Activated CD4-positive, alpha-beta T cell treated with anti-CD3 and anti-CD28 coated beads for 36 hours (primary cell): ENCODE measurements at regions not wholly inside any gene's neighbourhood (a gene's known extent, or its start where the extent isn't known, plus 50 kb on each side); places are given as distances from the start of the nearest gene placed in this dataset.

Experiments
- ATAC-seq: fragments of 200-7000 bp; cut with Tn5 transposase; one replicate; pipeline ENCODE4 v1.10.0; 2021; ENCODE audit warnings: mild to moderate bottlenecking, moderate library complexity
- CTCF ChIA-PET: fragments of 350-600 bp; sonication (Branson Sonifier 250); formaldehyde crosslinking; loops from one replicate; lab custom pipeline; 2021; ENCODE audit warnings: antibody characterized with exemption; lab: Charles Lee
- POLR2A ChIA-PET: fragments of 350-600 bp; sonication (Branson Sonifier 250); formaldehyde crosslinking; loops from one replicate; lab custom pipeline; 2021; ENCODE audit warnings: antibody characterized with exemption, inconsistent platforms; lab: Charles Lee
- DNase-seq: peaks from one replicate; pipeline ENCODE4 v3.0.0-alpha.2; 2020
- H3K27ac Mint-ChIP-seq: one replicate; pipeline ENCODE4 v1.8.0; 2021; ENCODE audit warnings: mixed read lengths
- H3K27me3 Mint-ChIP-seq: one replicate; pipeline ENCODE4 v1.8.0; 2021; ENCODE audit warnings: mixed read lengths
- H3K36me3 Mint-ChIP-seq: one replicate; pipeline ENCODE4 v1.8.0; 2021; ENCODE audit warnings: low read depth, mixed read lengths
- H3K4me1 Mint-ChIP-seq: one replicate; pipeline ENCODE4 v1.8.0; 2021; ENCODE audit warnings: mixed read lengths
- H3K4me3 Mint-ChIP-seq: one replicate; pipeline ENCODE4 v1.8.0; 2021; ENCODE audit warnings: mild to moderate bottlenecking, moderate library complexity, mixed read lengths
- H3K9me3 Mint-ChIP-seq: one replicate; pipeline ENCODE4 v1.8.0; 2021; ENCODE audit warnings: low read depth, mixed read lengths
- intact Hi-C, 2 experiments: fragments of 100-400 bp; cut with DNase I in 1 of 2; cut with micrococcal nuclease in 1 of 2; formaldehyde crosslinking; loops; one replicate each; pipeline versions ENCODE4 v1.14.2 to v1.15.1; 2022 to 2024; cut with DNase I, micrococcal nuclease

DNA sequence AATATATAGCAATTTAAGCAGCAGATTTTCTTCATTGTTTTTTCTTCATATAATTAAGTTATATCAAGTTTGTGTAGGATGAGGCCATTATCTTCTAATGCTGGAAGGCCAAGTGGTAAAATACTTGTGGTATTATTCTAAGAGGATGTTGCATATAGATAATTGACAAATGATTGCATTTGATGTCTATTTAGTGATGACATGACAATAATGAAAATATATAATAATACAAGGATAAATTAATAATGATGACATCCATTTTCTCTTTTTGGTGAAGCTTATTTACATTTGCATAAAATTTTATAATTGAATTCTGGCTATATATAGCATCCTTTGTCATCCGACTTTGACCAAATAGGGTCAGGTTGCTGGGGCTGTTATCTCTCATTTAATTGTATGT is 195.4 kb upstream of the KCNJ16 start:
- H3K4me3 Mint-ChIP-seq, result no peak overlapping the region
- no peaks in the 10 kb centered on the region for H3K4me1 Mint-ChIP-seq
- H3K9me3 Mint-ChIP-seq, result no peaks in the 10 kb centered on the region
- CTCF ChIA-PET, result no interaction called here
- H3K36me3 Mint-ChIP-seq, result no peaks in the 10 kb centered on the region
- no peak for DNase-seq
- intact Hi-C loops, result no loop called here
- H3K27ac Mint-ChIP-seq, result no peak overlapping the region
- no peak for ATAC-seq
- POLR2A ChIA-PET, result no interaction called here
- no peaks in the 10 kb centered on the region for H3K27me3 Mint-ChIP-seq

DNA sequence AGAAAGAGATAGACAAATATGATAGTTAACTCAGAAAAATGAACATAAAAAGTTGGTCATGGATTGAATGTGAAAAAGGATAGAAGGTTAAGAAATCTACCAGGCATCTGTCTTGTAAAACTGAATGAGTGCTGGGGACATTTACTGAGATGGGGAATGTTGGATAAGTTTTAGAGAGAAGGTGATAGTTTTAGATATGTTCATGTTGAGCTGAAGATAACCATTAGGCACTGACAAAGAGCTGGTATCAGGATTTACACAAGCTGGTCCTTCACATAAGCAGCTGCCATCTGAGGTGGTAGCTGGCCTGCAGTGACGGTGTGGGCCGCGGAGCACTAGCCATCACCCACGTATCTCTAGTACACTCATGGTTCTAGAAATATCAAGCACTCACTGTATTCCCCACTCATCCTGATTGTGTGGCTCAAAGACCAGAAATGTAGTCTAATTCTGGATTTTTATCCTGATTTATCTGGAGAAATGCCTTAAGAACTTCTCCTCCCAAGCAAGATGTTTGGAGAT is 194.4 kb upstream of the KCNJ16 start:
- intact Hi-C loops, result no loop called here
- no peak overlapping the region for H3K27ac Mint-ChIP-seq
- DNase-seq (no peak), ATAC-seq (no peak)
- ChIA-PET CTCF (no interaction called here), POLR2A (no interaction called here)
- H3K4me1 Mint-ChIP-seq, result no peaks in the 10 kb centered on the region
- H3K36me3 Mint-ChIP-seq, result no peaks in the 10 kb centered on the region
- no peak overlapping the region for H3K4me3 Mint-ChIP-seq
- no peaks in the 10 kb centered on the region for H3K9me3 Mint-ChIP-seq
- H3K27me3 Mint-ChIP-seq, result no peaks in the 10 kb centered on the region

DNA sequence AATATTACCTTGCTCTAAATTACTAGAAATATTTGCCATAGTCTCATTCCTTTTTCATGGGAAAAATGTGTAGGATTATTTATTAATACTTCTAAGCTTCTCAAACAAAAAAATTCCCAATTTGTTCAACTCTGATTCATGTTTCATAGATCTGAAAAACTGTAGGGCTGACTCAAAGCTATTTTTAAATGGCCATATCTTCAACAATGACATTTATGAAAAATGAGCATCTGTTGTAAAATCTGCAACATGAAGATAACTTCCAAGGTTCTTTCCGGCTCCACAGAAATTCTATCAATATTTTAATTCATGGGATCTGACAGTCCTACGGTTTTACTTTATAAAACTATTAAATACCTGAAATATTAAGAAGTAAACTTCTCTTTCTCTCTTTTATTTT is 192.7 kb upstream of the KCNJ16 start:
- no peak for ATAC-seq
- H3K4me1 Mint-ChIP-seq, result no peaks in the 10 kb centered on the region
- H3K9me3 Mint-ChIP-seq, result no peaks in the 10 kb centered on the region
- CTCF ChIA-PET, result no interaction called here
- POLR2A ChIA-PET, result no interaction called here
- H3K27me3 Mint-ChIP-seq, result no peaks in the 10 kb centered on the region
- intact Hi-C loops, result no loop called here
- H3K36me3 Mint-ChIP-seq, result no peaks in the 10 kb centered on the region
- H3K4me3 Mint-ChIP-seq, result no peak overlapping the region
- no peak for DNase-seq
- no peak overlapping the region for H3K27ac Mint-ChIP-seq

GRCh38 chr17:69883120-69883519 is 191.9 kb upstream of the KCNJ16 start:
- DNase-seq (no peak), ATAC-seq (no peak)
- Mint-ChIP-seq H3K27ac (no peak overlapping the region), H3K4me3 (no peak overlapping the region), H3K27me3 (no peaks in the 10 kb centered on the region), H3K4me1 (no peaks in the 10 kb centered on the region), H3K9me3 (no peaks in the 10 kb centered on the region), H3K36me3 (no peaks in the 10 kb centered on the region)
- intact Hi-C loops, result no loop called here
- POLR2A ChIA-PET, result no interaction called here
- CTCF ChIA-PET, result no interaction called here

DNA sequence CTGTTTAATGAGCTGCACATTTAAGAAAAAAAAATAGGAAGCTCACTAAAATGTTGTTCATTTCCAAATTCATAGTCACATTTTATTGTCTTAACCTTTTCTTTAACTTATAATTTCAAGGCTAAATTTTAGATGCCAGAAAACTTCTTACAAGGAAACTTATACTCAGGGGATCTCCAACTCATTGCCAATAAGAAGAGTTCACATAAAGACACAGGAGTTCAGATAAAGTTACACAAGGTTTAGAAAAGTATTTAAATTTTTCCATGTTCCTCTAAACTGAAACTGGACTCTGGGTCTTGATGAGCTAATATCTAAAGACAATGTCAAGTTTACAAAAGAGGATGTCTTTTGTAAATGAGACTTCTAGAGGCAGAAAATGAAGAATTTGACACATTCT is 190.7 kb upstream of the KCNJ16 start:
- no peak overlapping the region for H3K27ac Mint-ChIP-seq
- ChIA-PET POLR2A (no interaction called here), CTCF (interaction anchor here (0.7 kb wide), 1 partner anchor 9 kb away, joined by 3 read pairs; no protein-coding TSS in a partner anchor)
- no peaks in the 10 kb centered on the region for H3K9me3 Mint-ChIP-seq
- no peaks in the 10 kb centered on the region for H3K27me3 Mint-ChIP-seq
- intact Hi-C loops, result no loop called here
- ATAC-seq (no peak), DNase-seq (no peak)
- H3K4me1 Mint-ChIP-seq, result no peaks in the 10 kb centered on the region
- H3K4me3 Mint-ChIP-seq, result no peak overlapping the region
- no peaks in the 10 kb centered on the region for H3K36me3 Mint-ChIP-seq

- Mint-ChIP-seq H3K4me3 (no peak overlapping the region), H3K9me3 (no peaks in the 10 kb centered on the region), H3K27me3 (no peaks in the 10 kb centered on the region), H3K36me3 (no peaks in the 10 kb centered on the region), H3K27ac (no peak overlapping the region), H3K4me1 (no peaks in the 10 kb centered on the region)
- intact Hi-C loops, result no loop called here
- DNase-seq (no peak), ATAC-seq (no peak)
- ChIA-PET POLR2A (no interaction called here), CTCF (interaction anchor here (0.7 kb wide), 1 partner anchor 8 kb away, joined by 3 read pairs; no protein-coding TSS in a partner anchor)
Observed at GRCh38 chr17:69884846-69885245, 190.2 kb upstream of the KCNJ16 start.

DNA sequence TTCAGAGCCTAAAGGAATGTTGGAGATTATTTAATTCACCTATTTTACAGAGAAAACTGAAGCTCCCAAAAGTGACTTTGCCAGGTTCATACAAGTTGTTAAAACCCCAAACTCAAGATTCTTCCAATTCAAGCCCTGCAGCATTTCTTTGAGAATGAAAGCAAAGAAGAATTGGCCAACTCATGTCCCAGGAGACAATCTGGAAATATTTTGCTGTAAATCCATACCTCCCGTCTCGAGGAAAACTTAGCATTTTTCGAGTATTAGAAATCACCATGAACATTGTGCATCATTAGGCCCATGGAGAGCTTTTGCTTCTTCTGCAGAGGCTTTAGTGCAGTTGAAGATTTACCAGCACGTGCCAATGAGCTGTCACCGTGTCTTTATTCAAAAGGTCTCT is 176.4 kb upstream of the KCNJ16 start:
- no peaks in the 10 kb centered on the region for H3K36me3 Mint-ChIP-seq
- H3K9me3 Mint-ChIP-seq, result peaks cover 2% of the 10 kb centered on the region
- POLR2A ChIA-PET, result no interaction called here
- H3K4me1 Mint-ChIP-seq, result no peaks in the 10 kb centered on the region
- intact Hi-C loops, result no loop called here
- ATAC-seq (no peak), DNase-seq (no peak)
- CTCF ChIA-PET, result no interaction called here
- no peaks in the 10 kb centered on the region for H3K27me3 Mint-ChIP-seq
- no peak overlapping the region for H3K27ac Mint-ChIP-seq
- no peak overlapping the region for H3K4me3 Mint-ChIP-seq

DNA sequence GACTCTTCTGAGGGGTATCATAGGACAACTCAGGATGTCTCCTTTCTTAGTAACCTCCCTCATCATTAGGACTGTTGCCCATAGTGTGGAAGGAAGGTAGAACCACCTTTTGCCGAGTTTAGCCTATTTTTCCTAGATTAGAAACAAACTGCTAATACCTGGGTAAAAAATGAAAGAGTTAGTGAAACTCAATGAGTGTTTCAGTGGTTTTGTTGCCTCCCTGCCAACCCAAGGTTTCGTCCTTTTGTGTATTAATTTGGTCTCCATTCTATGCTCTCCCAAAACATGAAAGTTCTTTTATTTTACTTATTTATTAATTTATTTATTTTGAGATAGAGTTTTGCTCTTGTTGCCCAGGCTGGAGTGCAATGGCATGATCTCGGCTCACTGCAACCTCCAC is 174.9 kb upstream of the KCNJ16 start:
- ATAC-seq (no peak), DNase-seq (no peak)
- no peak overlapping the region for H3K4me3 Mint-ChIP-seq
- no peaks in the 10 kb centered on the region for H3K4me1 Mint-ChIP-seq
- H3K9me3 Mint-ChIP-seq, result peaks cover 2% of the 10 kb centered on the region
- no peaks in the 10 kb centered on the region for H3K27me3 Mint-ChIP-seq
- POLR2A ChIA-PET, result no interaction called here
- intact Hi-C loops, result no loop called here
- H3K36me3 Mint-ChIP-seq, result no peaks in the 10 kb centered on the region
- H3K27ac Mint-ChIP-seq, result no peak overlapping the region
- CTCF ChIA-PET, result no interaction called here

DNA sequence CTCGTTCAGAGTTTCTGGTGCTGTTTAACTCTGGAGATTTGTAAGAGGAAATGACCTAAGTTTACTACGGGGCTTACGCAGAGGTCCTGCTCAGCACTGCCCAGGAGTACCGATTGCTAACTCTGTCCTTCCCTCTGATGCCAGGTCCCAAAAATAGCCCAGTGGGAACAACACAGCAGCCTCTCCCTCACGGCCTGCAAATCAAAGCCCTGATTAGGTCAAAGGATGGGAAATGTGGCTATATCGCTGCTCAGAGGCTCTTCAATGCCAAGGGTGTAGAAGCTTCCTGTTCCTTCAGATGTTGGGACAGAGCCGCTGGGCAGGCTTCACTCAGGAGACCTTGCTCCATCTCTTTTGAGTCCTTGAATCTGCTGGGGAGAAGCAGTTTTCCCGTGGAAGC is 174.2 kb upstream of the KCNJ16 start:
- Mint-ChIP-seq H3K4me1 (no peaks in the 10 kb centered on the region), H3K36me3 (no peaks in the 10 kb centered on the region), H3K4me3 (no peak overlapping the region), H3K9me3 (no peaks in the 10 kb centered on the region), H3K27me3 (no peaks in the 10 kb centered on the region), H3K27ac (no peak overlapping the region)
- ATAC-seq (no peak), DNase-seq (no peak)
- POLR2A ChIA-PET, result no interaction called here
- intact Hi-C loops, result no loop called here
- CTCF ChIA-PET, result no interaction called here

DNA sequence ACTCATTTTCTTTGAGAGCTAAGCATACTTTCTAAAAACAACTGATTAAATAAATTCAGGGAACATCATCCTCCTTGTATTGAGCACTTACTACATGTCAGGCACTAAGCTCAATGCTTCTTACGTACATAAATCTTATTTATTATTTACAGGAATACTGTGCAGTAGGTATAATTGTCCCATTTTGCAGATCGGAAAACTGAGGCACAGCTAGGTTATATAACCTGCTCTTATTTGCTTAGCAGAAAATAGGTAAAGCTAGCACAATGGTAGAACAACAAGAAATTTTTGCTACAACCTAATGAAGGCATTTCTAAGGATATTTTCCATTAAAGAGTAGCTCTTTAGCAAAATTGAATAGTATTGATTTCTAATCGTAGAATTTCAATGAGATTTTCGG is 168.7 kb upstream of the KCNJ16 start:
- ATAC-seq, result no peak
- POLR2A ChIA-PET, result no interaction called here
- intact Hi-C loops, result no loop called here
- H3K27me3 Mint-ChIP-seq, result no peaks in the 10 kb centered on the region
- H3K4me3 Mint-ChIP-seq, result no peak overlapping the region
- no peak overlapping the region for H3K27ac Mint-ChIP-seq
- DNase-seq, result no peak
- H3K4me1 Mint-ChIP-seq, result no peaks in the 10 kb centered on the region
- H3K9me3 Mint-ChIP-seq, result no peaks in the 10 kb centered on the region
- CTCF ChIA-PET, result interaction anchor here (0.6 kb wide), 1 partner anchor 761 kb away, joined by 4 read pairs; no protein-coding TSS in a partner anchor
- H3K36me3 Mint-ChIP-seq, result no peaks in the 10 kb centered on the region

DNA sequence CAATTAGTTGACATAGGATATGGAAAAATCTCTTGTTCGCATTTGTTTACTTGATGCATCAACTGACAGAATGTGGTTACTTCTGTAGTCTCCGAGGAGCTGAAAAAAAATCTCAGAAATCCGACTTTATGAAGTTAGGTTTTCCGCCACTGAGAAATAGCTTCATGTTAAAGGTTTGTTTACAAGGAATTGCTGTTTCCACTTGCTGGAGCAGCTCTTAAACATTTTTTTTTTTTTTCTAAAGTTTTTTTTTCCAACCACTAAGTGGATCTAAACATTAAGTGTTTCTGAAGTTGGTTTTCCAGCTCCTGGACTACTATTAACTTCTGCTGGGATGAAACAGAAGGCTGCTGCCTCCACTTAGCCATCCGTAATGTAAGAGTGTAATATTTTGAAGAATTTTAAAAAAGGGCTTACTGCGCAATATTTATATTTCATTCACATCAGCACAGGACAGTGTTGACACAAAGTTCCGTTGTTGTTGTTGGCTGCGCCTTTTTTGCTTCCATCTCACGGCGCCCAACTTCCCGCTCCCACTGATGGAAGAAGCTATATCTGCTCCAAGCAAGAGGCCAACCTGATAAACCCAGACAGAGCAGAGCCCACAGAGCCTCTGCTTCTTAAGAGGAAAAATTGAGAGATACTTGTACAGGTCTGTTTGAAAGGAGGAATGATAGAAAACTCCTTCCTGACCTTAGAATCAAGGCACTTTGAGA is 167.7 kb upstream of the KCNJ16 start:
- CTCF ChIA-PET, result interaction anchor here (0.6 kb wide), 2 partner anchors 79 to 703 kb away, joined by 3 read pairs; no protein-coding TSS in a partner anchor
- DNase-seq (no peak), ATAC-seq (no peak)
- no peak overlapping the region for H3K4me3 Mint-ChIP-seq
- H3K9me3 Mint-ChIP-seq, result no peaks in the 10 kb centered on the region
- no peaks in the 10 kb centered on the region for H3K27me3 Mint-ChIP-seq
- H3K27ac Mint-ChIP-seq, result no peak overlapping the region
- intact Hi-C loops, result no loop called here
- H3K4me1 Mint-ChIP-seq, result no peaks in the 10 kb centered on the region
- POLR2A ChIA-PET, result no interaction called here
- H3K36me3 Mint-ChIP-seq, result no peaks in the 10 kb centered on the region

DNA sequence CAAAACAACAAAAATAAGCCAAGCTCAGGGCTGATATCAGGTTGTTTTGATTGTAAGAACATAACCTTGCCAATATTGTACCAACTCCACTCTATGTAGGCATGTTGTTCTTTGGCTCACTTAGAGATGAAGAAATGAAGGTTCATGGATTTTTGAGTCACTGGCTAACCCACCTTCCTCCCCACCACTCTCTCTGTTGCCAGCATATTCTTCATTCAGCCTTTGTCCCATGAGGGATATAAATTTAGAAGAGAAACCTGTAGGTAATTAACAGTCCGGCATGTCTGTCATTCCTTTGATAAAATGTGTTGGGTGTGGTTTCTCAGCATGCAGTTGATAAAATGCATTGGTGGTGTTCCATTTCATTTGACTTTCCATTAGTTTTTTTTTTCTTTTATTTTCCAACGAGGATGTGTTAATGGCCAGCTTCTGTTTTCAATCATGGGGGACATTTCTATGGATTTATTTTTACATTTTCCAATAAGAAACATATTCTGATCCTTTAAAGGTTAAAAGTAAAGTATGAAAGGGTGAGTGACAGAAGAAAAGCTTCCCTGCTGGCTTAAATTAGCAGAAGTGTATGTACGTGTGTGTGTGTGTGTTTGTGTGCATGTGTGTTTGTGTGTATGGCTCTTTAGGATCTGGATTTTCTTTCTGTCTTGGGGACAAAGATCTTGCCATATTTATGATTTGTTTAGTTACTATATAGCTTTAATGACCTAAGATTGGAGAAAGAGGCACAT is 166.2 kb upstream of the KCNJ16 start:
- DNase-seq, result no peak
- ATAC-seq, result no peak
- H3K27ac Mint-ChIP-seq, result no peak overlapping the region
- H3K4me1 Mint-ChIP-seq, result no peaks in the 10 kb centered on the region
- H3K4me3 Mint-ChIP-seq, result no peak overlapping the region
- H3K27me3 Mint-ChIP-seq, result no peaks in the 10 kb centered on the region
- ChIA-PET POLR2A (no interaction called here), CTCF (no interaction called here)
- intact Hi-C loops, result no loop called here
- no peaks in the 10 kb centered on the region for H3K9me3 Mint-ChIP-seq
- no peaks in the 10 kb centered on the region for H3K36me3 Mint-ChIP-seq
